ENCODE measurements at regions not wholly inside any gene's neighbourhood (a gene's known extent, or its start where the extent isn't known, plus 50 kb on each side); places are given as distances from the start of the nearest gene placed in this dataset.

GRCh38 chr2:239905884-239906654 is 119.1 kb downstream of the NDUFA10 start:
- DNase-seq (ENCODE audit: low read depth, low spot score), result no peak

- DNase-seq (ENCODE audit: low read depth, low spot score), result no peak
Observed at GRCh38 chr2:239905306-239905705, 119.8 kb downstream of the NDUFA10 start.

- DNase-seq (ENCODE audit: low read depth, low spot score), result no peak
Observed at GRCh38 chr2:239904496-239904895, 120.6 kb downstream of the NDUFA10 start.

- no peak for DNase-seq (ENCODE audit: low read depth, low spot score)
Observed at GRCh38 chr2:239903803-239904202, 121.3 kb downstream of the NDUFA10 start.

- DNase-seq (ENCODE audit: low read depth, low spot score), result peak; percentile 29
Observed at GRCh38 chr2:239903210-239903609, 121.9 kb downstream of the NDUFA10 start.

GRCh38 chr2:239902749-239903201 is 122.4 kb downstream of the NDUFA10 start:
- peak; percentile 70 for DNase-seq (ENCODE audit: low read depth, low spot score)

GRCh38 chr2:239898292-239898925 is 126.7 kb downstream of the NDUFA10 start:
- no peak for DNase-seq (ENCODE audit: low read depth, low spot score)

- DNase-seq (ENCODE audit: low read depth, low spot score), result no peak
Observed at GRCh38 chr2:239897596-239898235, 127.4 kb downstream of the NDUFA10 start.

GRCh38 chr2:239896075-239896474 is 129.1 kb downstream of the NDUFA10 start:
- peak; percentile 35 for DNase-seq (ENCODE audit: low read depth, low spot score)

- no peak for DNase-seq (ENCODE audit: low read depth, low spot score)
Observed at GRCh38 chr2:239895669-239896068, 129.5 kb downstream of the NDUFA10 start.

GRCh38 chr2:239895116-239895515 is 130.0 kb downstream of the NDUFA10 start:
- no peak for DNase-seq (ENCODE audit: low read depth, low spot score)

- no peak for DNase-seq (ENCODE audit: low read depth, low spot score)
Observed at GRCh38 chr2:239894276-239894675, 130.9 kb downstream of the NDUFA10 start.

GRCh38 chr2:239893236-239893515 is 132.0 kb downstream of the NDUFA10 start:
- no peak for DNase-seq (ENCODE audit: low read depth, low spot score)

GRCh38 chr2:239892441-239893235 is 132.5 kb downstream of the NDUFA10 start:
- DNase-seq (ENCODE audit: low read depth, low spot score), result no peak

GRCh38 chr2:239891698-239892097 is 133.4 kb downstream of the NDUFA10 start:
- no peak for DNase-seq (ENCODE audit: low read depth, low spot score)

- no peak for DNase-seq (ENCODE audit: low read depth, low spot score)
Observed at GRCh38 chr2:239890206-239890746, 134.9 kb downstream of the NDUFA10 start.

- DNase-seq (ENCODE audit: low read depth, low spot score), result no peak
Observed at GRCh38 chr2:239889641-239890121, 135.5 kb downstream of the NDUFA10 start.

- DNase-seq (ENCODE audit: low read depth, low spot score), result no peak
Observed at GRCh38 chr2:239887604-239888003, 137.5 kb downstream of the NDUFA10 start.

GRCh38 chr2:239886781-239887180 is 138.4 kb downstream of the NDUFA10 start:
- no peak for DNase-seq (ENCODE audit: low read depth, low spot score)

GRCh38 chr2:239884875-239885274 is 140.3 kb downstream of the NDUFA10 start:
- no peak for DNase-seq (ENCODE audit: low read depth, low spot score)

- DNase-seq (ENCODE audit: low read depth, low spot score), result no peak
Observed at GRCh38 chr2:239884051-239884405, 141.1 kb downstream of the NDUFA10 start.

All from ELF-1 (cell line).